Skeletal muscle satellite cell (primary cell): ENCODE measurements at regions not wholly inside any gene's neighbourhood (a gene's known extent, or its start where the extent isn't known, plus 50 kb on each side); places are given as distances from the start of the nearest gene placed in this dataset.

Experiments
- H3K27me3 ChIP-seq: 2 replicates; pipeline ENCODE4 v1.7.0; 2013; ENCODE audit warnings: low read length; ENCODE audit not compliant: control insufficient read depth, insufficient read depth
- H3K36me3 ChIP-seq: 2 replicates; pipeline ENCODE4 v1.7.0; 2013; ENCODE audit warnings: mild to moderate bottlenecking, control low read depth, low read length; ENCODE audit not compliant: insufficient read depth
- H3K4me1 ChIP-seq: 2 replicates; pipeline ENCODE4 v1.7.0; 2013; ENCODE audit warnings: low read length; ENCODE audit not compliant: control insufficient read depth, insufficient read depth
- H3K4me2 ChIP-seq: 2 replicates; pipeline ENCODE4 v1.7.0; 2013; ENCODE audit warnings: mild to moderate bottlenecking, low read length
- H3K4me3 ChIP-seq: 2 replicates; pipeline ENCODE4 v1.7.0; 2013; ENCODE audit warnings: low read length
- H3K9ac ChIP-seq: 2 replicates; pipeline ENCODE4 v1.7.0; 2013; ENCODE audit warnings: mild to moderate bottlenecking, low read depth, low read length, moderate library complexity
- H3K9me3 ChIP-seq: replicated peaks from 2 replicates; pipeline ENCODE4 v1.7.0; 2013; ENCODE audit warnings: mild to moderate bottlenecking, control low read depth, low read length

- Histone ChIP-seq H3K9me3 (no peaks in the 10 kb centered on the region), H3K36me3 (no peaks in the 10 kb centered on the region), H3K4me2 (no peak overlapping the region), H3K4me1 (no peaks in the 10 kb centered on the region), H3K9ac (no peak overlapping the region), H3K4me3 (no peak overlapping the region), H3K27me3 (no peaks in the 10 kb centered on the region)
Observed at GRCh38 chr15:101590785-101591184, 61.4 kb downstream of the TM2D3 start.

- Histone ChIP-seq H3K4me1 (peaks cover 10% of the 10 kb centered on the region), H3K27me3 (peaks cover 2% of the 10 kb centered on the region), H3K9me3 (peaks cover 3% of the 10 kb centered on the region), H3K4me2 (no peak overlapping the region), H3K9ac (no peak overlapping the region), H3K36me3 (no peaks in the 10 kb centered on the region), H3K4me3 (no peak overlapping the region)
Observed at GRCh38 chr15:101583284-101583683, 68.9 kb downstream of the TM2D3 start.

- Histone ChIP-seq H3K4me3 (no peak overlapping the region), H3K27me3 (peaks cover 2% of the 10 kb centered on the region), H3K9me3 (peaks cover 3% of the 10 kb centered on the region), H3K36me3 (no peaks in the 10 kb centered on the region), H3K9ac (no peak overlapping the region), H3K4me1 (peaks cover 10% of the 10 kb centered on the region), H3K4me2 (no peak overlapping the region)
Observed at GRCh38 chr15:101580431-101580830, 71.8 kb downstream of the TM2D3 start.

- Histone ChIP-seq H3K9me3 (peaks cover 3% of the 10 kb centered on the region), H3K27me3 (peaks cover 2% of the 10 kb centered on the region), H3K36me3 (no peaks in the 10 kb centered on the region), H3K9ac (no peak overlapping the region), H3K4me2 (no peak overlapping the region), H3K4me3 (no peak overlapping the region), H3K4me1 (peaks cover 10% of the 10 kb centered on the region)
Observed at GRCh38 chr15:101579631-101580163, 72.5 kb downstream of the TM2D3 start.

GRCh38 chr15:101578443-101578894 is 73.7 kb downstream of the TM2D3 start:
- H3K36me3 ChIP-seq, result no peaks in the 10 kb centered on the region
- no peak overlapping the region for H3K4me3 ChIP-seq
- H3K9me3 ChIP-seq, result peaks cover 3% of the 10 kb centered on the region
- H3K4me2 ChIP-seq, result no peak overlapping the region
- peaks cover 12% of the 10 kb centered on the region for H3K4me1 ChIP-seq
- peaks cover 2% of the 10 kb centered on the region for H3K27me3 ChIP-seq
- no peak overlapping the region for H3K9ac ChIP-seq

GRCh38 chr15:101573951-101574350 is 78.2 kb downstream of the TM2D3 start:
- H3K9ac ChIP-seq, result no peak overlapping the region
- H3K27me3 ChIP-seq, result no peaks in the 10 kb centered on the region
- H3K36me3 ChIP-seq, result no peaks in the 10 kb centered on the region
- H3K4me3 ChIP-seq, result no peak overlapping the region
- peaks cover 14% of the 10 kb centered on the region for H3K4me1 ChIP-seq
- H3K9me3 ChIP-seq, result no peaks in the 10 kb centered on the region
- H3K4me2 ChIP-seq, result no peak overlapping the region

GRCh38 chr15:101570241-101570640 is 80.7 kb upstream of the PCSK6 start:
- Histone ChIP-seq H3K4me1 (peaks cover 26% of the 10 kb centered on the region), H3K4me3 (no peak overlapping the region), H3K27me3 (peaks cover 6% of the 10 kb centered on the region), H3K9ac (no peak overlapping the region), H3K9me3 (no peaks in the 10 kb centered on the region), H3K4me2 (no peak overlapping the region), H3K36me3 (no peaks in the 10 kb centered on the region)

GRCh38 chr15:101568821-101569555 is 79.5 kb upstream of the PCSK6 start:
- H3K4me3 ChIP-seq, result no peak overlapping the region
- peak overlapping the region; percentile 63 for H3K4me2 ChIP-seq
- no peaks in the 10 kb centered on the region for H3K36me3 ChIP-seq
- H3K9me3 ChIP-seq, result no peaks in the 10 kb centered on the region
- H3K9ac ChIP-seq, result no peak overlapping the region
- H3K4me1 ChIP-seq, result peaks cover 26% of the 10 kb centered on the region
- H3K27me3 ChIP-seq, result peaks cover 7% of the 10 kb centered on the region

- Histone ChIP-seq H3K9me3 (no peaks in the 10 kb centered on the region), H3K4me3 (no peak overlapping the region), H3K4me1 (peaks cover 23% of the 10 kb centered on the region), H3K27me3 (peaks cover 11% of the 10 kb centered on the region), H3K9ac (no peak overlapping the region), H3K4me2 (peak overlapping the region; percentile 63), H3K36me3 (no peaks in the 10 kb centered on the region)
Observed at GRCh38 chr15:101568309-101568708, 78.8 kb upstream of the PCSK6 start.

GRCh38 chr15:101566748-101567488 is 77.4 kb upstream of the PCSK6 start:
- Histone ChIP-seq H3K4me2 (no peak overlapping the region), H3K27me3 (peaks cover 17% of the 10 kb centered on the region), H3K36me3 (no peaks in the 10 kb centered on the region), H3K9me3 (no peaks in the 10 kb centered on the region), H3K4me3 (no peak overlapping the region), H3K9ac (no peak overlapping the region), H3K4me1 (peaks cover 23% of the 10 kb centered on the region)

GRCh38 chr15:101565377-101565776 is 75.9 kb upstream of the PCSK6 start:
- no peak overlapping the region for H3K4me3 ChIP-seq
- H3K9me3 ChIP-seq, result no peaks in the 10 kb centered on the region
- H3K4me2 ChIP-seq, result no peak overlapping the region
- H3K36me3 ChIP-seq, result no peaks in the 10 kb centered on the region
- peaks cover 21% of the 10 kb centered on the region for H3K4me1 ChIP-seq
- H3K27me3 ChIP-seq, result peaks cover 32% of the 10 kb centered on the region
- no peak overlapping the region for H3K9ac ChIP-seq
